COR-L47 (cell line): ENCODE measurements at regions not wholly inside any gene's neighbourhood (a gene's known extent, or its start where the extent isn't known, plus 50 kb on each side); places are given as distances from the start of the nearest gene placed in this dataset.

Source experiments
- DNase-seq: peaks from one replicate; lab custom pipeline; 2025; lab: John Stamatoyannopoulos, UW

DNA sequence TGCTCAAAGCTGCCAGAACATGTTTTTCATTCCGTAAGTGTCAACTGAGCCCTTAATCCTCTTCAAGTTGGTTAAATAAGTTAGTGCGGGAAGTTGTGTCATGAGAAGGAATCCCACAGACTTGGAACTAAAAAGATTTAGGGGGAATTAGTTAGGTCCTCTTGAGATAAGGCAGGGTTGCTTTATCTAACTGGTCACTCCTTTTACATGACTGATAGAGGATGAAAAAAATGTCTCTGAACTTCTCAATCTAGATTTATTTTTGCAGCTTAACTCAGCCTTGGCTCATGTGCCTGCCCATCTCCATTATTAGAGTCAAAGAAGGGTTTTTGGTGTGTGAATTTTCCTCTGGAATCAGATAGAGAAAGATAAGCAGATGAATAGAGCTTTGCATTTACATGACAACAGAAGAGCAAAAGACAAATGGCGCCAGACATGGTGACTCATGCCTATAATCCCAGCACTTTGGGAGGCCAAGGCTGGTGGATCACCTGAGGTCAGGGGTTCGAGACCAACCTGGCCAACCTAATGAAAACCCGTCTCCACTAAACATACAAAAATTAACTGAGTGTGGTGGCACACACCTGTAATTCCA, 882.9 kb downstream of the RPA4 start:
- no peak for DNase-seq

DNA sequence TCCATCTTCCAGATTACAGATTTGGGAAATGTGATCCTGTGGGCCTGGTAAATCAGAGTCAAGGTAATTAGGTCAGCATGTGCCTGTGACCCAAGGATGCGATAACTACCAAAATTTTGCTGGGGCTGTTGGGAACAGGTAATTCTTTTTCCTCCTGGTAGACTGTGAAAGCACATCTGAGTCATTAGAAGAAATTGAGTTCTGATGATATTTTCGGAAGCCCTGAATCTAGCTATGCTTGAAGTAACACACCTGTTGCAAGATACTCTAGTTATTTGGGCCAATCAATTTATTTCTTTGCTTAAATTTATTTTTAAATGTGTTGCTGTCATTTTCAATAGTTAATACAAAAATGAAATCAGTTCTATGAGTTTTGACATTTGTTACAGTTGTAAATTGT, 903.6 kb downstream of the RPA4 start:
- DNase-seq = no peak

DNA sequence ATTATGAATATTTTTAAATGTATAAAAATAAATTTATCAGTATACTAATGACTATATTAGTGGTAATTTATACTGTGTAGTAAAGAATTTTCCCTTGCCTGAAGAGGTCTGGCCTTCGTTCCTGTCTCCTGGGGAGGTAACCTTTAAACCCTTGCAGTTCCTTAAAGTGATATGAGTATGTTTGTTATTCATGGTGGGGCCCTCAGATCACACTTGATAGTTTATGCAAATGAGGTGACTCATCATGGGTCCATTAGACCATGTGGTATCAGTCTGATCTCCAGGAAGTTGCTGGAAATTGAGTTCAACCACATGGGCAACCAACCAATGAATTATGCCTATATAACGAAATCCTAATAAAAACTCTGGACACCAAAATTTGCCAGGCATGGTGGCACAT, 904.1 kb downstream of the RPA4 start:
- no peak for DNase-seq

DNA sequence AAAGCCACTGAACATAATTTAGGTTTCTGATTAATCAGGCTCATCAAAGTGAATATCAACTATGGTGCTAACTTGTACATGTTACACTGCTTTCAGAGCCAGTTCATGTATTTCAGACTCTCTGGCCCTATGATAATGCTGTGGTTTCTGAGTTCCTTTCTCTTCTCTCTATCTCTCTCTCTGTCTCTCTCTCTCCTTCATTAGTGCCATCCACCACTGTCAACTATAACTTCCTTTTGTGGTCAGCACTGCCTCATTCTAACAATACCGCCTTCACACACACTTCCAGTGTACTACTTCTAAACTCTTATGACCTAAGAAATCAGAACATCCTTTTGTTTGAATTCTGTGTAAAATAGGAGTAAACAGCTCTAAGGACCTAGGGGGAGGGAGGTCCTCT, 907.1 kb downstream of the RPA4 start:
- no peak for DNase-seq

DNA sequence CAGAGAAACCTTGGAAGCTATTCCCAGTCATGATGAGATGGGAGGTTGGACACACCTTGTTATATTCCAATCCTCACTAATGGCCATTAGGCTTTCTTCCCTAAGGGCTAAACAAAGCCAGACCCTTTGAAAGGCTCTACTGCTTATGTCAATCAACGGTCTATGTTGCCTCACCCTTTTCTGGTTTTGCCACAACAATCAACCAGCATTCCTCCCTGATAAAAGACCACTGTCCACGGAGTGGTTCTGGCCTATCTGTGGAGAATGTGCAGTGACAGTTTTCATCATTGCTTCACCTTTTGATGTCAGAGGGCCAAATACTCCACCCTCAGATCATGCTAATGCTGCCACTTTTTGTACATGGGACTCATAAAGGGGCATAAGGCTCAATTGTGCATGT, 913.4 kb downstream of the RPA4 start:
- DNase-seq = no peak

DNA sequence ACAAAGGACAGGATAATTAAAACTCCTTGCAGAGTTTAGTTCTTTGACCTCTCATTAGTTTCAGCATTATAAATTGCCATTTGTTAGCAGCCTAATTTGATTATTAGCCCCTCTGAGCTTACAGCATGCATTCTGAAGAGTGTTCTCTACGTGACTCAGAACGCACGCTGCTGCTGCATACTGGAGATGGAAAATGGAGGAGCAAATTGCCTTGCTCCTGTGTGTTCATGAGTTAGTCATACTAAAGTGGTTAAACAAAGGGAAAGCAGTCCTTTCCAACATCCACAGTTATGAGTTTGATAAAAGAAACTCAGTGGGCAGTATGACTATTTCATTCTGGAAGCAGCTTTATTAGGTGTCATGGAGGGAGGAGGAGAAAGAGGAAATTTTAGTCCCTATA, 922.5 kb downstream of the RPA4 start:
- DNase-seq = no peak

DNA sequence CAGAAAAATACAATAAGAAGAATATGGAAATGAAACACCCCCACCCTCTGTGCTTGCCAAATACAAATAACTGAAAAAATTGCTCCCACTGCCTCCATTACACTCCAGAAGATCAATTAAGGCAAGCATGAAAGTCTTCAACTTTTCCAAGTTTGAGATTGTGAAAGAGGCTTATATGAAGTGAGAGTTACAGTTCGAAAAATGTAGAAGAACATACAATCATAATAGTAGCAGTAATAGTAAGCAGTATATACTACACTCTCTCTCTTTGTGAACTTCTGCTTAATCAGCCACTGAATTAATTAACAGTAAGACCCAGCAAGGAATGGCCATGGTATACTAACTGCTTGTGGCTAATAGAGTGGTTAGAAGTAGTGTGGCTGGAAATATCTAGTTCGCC, 923.2 kb downstream of the RPA4 start:
- DNase-seq = no peak

DNA sequence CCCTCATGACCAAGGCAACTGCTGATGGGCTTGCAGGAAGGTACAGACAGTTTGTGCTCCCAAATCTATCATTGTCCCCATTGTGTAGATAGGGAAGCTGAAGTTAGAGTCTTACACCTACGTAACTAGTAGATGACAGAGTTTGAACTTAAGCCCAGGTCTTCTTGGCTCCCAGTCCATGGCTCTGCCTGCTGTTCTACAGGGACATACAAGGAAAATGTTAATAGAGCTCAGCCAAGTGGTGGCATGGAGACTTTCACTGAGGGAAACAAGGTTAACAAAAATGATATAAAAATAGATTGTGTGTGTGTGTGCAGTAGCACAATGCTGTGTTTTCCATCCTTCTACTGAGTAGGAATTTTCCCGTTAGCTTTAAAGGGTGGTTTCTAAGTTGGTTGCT, 936.5 kb downstream of the RPA4 start:
- no peak for DNase-seq

DNA sequence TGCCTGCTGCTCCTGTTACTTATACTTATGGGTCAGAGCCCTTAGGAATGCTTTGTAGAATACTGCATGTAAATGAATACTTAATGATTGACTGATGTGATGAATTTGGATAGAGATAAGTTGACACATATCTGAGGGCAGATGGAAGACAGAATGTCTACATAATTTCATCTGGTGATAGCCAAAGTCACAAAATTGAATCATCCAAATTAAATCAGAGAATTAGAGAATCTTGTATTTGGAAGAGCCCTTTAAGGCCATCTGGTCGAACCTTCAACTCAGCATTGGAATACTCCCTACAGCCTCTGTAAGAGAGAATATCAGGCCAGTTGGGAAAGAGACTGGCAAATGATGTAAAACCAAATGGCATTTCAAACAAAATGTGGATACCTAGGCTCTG, 944.8 kb downstream of the RPA4 start:
- no peak for DNase-seq

DNA sequence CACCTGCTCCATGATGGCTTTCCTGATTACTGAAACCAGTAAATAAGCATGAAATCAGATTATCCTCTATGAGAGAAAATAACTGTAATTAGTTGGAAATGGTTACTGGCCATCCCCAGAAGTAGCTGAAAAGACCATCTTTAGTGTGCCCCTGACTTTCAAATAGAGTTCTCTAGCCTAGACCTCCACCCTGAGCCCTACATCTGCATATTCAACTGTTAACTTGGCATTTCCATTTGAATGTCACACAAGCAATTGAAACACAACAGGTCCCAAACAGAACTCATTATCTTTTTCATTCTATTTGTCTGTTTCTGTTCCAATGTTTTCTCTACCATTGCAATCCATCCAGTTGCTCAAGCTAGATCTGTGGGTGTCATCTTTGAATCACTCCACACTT, 952.3 kb downstream of the RPA4 start:
- no peak for DNase-seq

DNA sequence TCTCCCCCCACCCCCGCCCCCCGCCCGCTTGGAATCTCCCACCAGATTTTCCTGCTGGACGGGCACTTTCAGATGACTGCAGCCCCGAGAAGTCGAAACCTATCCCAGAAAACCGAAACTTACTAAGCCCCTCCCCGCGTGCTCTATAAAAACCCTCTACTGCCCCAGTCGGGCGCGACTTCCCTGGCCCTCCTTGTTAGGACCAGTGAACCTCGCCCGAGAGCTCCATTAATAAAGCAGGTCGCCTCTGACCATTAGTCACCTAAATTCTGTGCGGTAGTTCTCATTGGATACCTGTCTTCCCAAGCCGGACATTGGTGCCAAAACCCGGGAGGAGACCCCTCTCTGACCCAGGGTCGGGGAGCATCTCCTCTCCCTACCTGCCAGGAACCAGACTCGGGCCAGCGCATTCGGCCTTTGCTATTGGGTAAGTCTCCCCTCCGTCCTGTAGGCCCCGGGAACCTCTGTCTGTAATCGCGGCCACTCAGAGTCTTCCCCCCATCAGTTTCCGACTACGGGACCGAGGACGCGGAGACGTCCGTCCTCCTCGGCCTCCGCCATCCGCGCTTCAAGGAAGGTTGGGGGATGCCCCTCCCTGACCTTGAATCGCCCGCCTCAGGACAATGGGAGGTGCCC, 958.0 kb downstream of the RPA4 start:
- no peak for DNase-seq

DNA sequence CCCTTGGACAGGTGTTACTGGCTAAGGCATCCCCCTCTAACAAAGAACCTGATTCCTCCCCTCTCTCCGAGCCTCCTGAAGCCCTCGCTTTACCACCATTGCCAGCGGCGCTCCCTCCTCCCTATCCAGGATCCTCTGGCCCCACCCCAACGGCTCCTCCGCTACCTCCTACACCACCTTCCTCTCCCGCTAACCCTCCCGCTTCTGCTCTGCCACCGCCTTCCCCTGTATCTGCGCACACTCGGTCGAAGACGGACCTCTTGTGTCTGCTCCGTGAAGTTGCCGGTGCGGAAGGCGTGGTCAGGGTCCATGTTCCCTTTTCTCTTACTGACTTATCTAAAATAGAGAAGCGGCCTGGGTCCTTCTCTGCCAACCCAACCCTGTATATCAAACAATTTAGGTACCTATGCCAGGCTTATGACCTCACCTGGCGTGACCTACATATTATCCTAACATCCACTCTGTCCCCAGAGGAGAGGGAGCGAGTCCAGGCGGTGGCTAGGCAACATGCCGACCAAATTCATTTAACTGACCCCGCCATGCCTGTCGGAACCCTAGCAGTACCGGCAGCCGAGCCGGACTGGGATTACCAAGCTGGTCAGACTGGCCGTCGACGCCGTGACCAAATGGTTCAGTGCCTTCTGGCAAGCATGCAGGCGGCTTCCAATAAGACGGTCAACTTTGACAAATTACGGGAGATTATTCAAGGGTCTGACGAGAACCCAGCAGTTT, 958.9 kb downstream of the RPA4 start:
- DNase-seq = no peak

DNA sequence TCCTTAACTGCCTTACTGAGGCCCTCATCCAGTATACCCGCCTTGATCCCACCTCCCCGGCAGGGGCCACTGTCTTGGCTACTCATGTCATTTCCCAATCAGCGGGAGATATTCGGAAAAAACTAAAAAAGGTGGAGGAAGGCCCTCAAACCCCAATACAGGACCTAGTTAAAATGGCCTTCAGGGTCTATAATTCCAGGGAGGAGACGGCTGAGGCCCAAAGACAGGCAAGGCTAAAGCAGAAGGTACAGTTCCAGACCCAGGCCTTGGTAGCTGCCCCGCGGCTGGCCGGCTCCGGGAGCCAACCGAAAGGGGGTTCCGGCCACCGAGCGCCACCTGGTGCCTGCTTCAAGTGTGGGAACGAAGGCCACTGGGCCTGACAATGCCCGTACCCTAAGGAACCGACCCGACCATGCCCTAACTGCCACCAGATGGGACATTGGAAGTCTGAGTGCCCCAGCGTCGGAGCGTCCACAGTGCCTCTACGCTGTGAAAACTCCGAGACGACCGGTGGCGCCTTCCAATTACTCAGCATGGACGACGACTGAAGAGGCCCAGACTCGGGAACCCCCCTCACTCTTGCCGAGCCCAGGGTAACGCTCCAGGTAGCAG, 959.6 kb downstream of the RPA4 start:
- DNase-seq = no peak

DNA sequence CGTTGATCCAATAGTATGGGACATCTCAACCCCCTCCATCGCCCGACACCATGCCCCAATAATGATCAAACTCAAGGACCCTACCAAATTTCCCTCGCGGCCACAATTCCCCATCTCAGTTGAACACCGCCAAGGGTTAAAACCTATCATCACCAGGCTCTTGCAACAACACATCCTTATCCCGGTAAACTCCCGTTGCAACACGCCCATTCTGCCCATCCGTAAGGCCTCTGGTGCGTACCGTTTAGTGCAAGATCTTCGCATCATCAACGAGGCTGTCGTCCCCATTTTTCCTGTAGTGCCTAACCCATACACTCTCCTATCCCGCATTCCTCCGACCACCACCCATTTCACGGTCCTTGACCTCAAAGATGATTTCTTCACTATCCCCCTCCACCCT, 960.5 kb downstream of the RPA4 start:
- DNase-seq = no peak

DNA sequence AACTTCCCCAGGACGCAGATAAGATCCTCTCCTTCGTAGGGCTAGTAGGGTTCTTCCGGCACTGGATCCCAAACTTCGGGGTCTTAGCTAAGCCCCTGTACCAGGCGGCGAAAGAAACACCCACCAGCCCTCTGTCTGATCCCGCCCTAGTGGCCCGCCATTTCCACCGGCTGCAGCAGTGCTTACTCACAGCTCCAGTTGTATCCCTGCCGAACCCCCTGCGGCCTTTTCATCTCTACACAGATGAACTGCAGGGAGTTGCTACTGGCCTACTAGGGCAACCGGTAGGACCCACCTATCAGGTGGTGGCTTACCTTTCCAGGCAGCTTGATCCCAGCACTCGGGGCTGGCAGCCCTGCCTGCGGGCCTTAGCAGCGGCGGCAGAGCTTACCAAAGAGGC, 961.2 kb downstream of the RPA4 start:
- no peak for DNase-seq

DNA sequence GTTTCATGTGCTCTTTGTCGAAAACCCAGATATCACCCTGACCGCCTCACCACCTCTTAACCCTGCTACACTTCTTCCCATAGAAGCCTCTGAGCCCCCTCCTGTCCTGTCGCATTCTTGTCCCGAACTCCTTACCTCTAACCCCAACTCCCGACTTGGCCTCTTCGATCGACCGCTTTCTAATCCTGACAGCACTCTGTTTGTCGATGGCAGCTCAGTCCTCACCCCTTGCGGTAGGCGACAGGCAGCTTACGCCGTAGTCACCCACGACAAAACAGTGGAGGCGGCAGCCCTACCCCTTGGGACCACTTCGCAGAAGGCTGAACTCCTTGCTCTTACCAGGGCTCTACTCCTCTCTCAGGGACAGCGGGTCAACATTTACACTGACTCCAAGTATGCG, 961.7 kb downstream of the RPA4 start:
- no peak for DNase-seq

DNA sequence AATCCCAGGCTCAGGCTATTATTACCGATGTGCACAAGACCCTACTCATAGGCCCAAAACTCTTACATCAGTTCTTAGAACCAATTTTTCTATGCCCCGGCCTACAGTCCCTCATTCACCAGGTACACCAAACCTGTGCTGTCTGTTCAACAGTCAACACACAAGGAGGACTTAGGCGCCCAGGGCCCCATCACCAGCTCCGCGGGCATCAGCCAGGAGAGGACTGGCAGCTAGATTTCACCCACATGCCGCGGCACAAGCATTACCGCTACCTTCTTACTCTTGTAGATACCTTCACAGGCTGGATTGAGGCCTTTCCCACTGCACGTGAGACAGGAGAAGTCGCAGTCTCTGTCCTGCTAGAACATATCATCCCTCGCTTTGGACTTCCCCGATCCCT, 962.5 kb downstream of the RPA4 start:
- DNase-seq = no peak

DNA sequence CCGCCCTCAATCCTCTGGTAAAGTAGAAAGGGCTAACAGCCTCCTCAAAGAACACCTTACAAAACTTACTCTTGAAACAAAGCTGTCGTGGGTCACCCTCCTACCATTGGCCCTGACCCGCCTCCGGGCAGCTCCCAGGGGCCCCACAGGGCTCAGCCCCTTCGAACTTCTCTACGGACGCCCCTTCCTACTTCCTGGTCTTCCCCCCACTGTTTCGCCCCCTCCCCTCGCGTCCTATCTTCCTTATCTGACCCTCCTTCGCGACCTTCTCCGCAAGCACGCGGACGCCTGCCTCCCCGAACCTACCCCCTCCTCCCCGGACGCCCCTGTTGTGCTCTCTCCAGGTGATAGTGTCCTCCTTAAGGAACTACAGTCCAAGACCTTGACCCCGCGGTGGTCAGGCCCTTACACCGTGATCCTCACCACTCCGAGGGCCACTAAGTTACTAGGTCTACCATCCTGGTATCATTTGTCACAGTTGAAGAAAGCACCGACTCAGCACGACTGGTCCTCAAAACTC, 963.1 kb downstream of the RPA4 start:
- no peak for DNase-seq

DNA sequence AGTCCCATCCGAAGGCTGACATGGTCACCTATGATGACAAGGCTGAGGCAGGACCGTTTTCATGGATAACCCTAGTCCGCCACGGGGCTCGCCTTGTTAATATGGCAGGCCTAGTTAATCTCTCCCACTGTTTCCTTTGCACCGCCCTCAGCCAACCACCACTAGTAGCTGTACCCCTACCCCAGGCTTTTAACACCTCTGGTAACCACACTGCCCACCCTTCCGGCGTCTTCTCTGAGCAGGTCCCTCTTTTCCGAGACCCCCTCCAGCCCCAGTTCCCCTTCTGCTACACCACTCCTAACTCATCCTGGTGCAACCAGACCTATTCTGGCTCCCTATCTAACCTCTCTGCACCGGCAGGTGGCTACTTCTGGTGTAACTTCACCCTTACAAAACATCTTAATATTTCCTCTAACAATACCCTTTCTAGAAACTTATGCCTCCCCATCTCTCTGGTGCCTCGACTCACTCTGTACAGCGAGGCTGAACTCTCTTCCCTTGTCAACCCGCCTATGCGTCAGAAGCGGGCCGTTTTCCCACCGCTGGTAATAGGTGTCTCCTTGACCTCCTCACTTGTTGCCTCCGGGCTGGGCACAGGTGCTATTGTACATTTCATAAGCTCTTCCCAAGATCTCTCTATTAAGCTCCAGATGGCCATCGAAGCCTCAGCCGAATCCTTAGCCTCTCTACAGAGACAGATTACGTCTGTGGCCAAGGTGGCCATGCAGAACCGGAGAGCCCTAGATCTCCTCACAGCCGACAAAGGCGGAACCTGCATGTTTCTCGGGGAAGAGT, 964.4 kb downstream of the RPA4 start:
- DNase-seq = no peak

DNA sequence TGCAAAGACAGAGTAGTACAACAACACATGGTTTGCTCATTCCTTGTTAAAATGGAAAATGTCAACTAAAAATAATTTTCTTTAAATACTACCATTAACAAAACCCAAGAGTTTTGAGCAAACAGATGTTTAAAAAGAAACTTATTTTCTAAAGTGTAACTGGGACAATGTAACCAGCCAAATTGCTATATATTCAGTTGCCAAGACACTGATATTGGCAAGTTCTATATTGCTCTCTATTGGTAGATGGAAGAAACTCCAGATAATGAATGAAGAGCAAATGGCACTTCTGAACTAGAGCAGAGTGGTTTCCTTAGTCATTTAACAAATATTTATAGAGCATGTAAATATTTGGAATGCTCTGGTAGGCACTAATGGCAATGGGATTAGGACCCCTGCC, 966.2 kb downstream of the RPA4 start:
- DNase-seq = no peak

DNA sequence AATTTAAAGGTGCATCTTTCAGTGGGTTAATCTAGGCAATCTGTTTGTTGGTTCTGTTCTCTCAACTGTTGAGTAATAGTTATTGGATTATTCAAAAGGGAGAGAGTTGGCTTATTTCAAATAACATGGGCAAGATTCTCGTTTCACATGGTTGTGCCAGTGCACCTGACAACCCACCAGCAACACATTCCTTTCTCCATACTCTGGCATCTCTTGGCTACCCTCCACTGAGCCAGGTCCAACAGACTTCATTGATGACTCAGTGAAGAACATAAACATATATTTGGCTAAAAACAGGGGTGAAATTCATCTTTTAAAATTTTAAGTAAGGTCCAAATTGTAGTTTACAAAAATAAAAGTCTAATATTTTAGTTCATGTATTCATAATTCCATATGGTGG, 967.2 kb downstream of the RPA4 start:
- DNase-seq = no peak

DNA sequence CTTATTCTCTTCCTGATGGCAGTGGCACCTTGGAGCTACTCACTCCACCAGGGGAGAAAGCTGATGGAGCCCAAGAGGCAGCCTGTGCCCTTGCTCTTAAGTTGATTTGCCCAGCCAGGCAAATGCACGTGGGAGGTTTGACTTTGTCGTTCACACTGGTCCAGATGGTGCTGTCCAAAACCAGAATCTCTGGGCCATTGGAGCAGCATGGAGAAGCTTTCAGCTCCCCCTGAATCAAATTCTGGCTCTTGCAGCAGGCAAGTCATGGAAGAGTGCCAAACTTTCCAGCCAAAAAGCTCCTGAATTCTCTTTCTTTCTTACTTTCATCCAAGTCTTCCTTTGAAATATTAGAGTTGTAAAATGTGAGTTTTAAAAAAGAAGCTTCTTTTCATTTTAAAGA, 970.4 kb downstream of the RPA4 start:
- no peak for DNase-seq
